Erythroblast (primary cell): ENCODE measurements at regions not wholly inside any gene's neighbourhood (a gene's known extent, or its start where the extent isn't known, plus 50 kb on each side); places are given as distances from the start of the nearest gene placed in this dataset.
"Not testable (repeated sequence)": the region's sequence is repeated elsewhere in the genome, so short reads cannot be mapped to it uniquely, and the experiment has no call there.

Experiments
- DNase-seq, 2 experiments: peaks; one replicate each; lab custom pipeline; 2025; lab: John Stamatoyannopoulos, UW
- GATA1 ChIP-seq: IDR thresholded peaks from 2 replicates; pipeline ENCODE4 v1.6.1; 2011; ENCODE audit warnings: low read depth, mild to moderate bottlenecking, control low read depth, low read length, moderate library complexity
- POLR2A ChIP-seq: IDR thresholded peaks from 2 replicates; pipeline ENCODE4 v1.6.1; 2011; ENCODE audit warnings: mild to moderate bottlenecking, low read length

DNA sequence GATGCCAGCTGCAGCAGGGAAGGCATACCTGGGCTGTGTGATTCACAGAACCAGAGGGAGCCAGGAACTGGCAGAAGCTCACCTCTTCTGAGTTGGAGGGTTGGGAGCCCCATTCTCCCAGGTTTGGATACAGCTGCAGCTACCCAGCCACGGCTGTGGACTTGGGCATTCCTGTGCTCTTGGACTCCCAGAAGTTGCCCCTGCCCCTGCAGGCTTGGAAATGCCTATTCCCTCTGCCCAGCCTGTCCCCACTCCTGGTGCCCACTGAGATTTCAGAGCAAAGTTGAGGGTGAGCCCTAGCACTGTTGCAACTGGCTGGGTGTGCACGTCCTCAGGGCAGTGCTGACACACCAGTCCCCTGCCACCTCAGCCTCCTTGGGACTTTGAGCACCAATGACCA, 489.7 kb downstream of the SLCO4C1 start:
- TF ChIP-seq GATA1, result no peak
- TF ChIP-seq POLR2A, result no peak
- no peak for DNase-seq

DNA sequence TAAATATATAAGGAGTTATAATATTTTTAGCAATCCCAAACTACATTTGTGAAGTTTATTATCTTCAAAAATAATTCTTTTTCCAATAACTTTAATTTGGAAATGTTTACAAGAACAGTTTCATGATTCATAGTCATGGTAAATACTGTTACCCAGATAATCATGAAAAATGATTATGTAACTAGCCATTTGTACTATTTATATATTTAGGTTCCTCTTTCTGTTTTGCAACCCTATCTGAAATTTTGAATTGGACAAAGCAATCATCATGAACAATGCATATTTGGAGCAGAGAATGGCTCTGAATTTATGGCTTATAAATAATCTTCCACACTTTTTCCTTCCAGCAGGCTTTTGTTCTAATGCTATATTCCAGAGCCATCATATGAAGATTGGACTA, 499.7 kb downstream of the SLCO4C1 start:
- no peak for TF ChIP-seq POLR2A
- TF ChIP-seq GATA1, result no peak
- DNase-seq, result no peak

DNA sequence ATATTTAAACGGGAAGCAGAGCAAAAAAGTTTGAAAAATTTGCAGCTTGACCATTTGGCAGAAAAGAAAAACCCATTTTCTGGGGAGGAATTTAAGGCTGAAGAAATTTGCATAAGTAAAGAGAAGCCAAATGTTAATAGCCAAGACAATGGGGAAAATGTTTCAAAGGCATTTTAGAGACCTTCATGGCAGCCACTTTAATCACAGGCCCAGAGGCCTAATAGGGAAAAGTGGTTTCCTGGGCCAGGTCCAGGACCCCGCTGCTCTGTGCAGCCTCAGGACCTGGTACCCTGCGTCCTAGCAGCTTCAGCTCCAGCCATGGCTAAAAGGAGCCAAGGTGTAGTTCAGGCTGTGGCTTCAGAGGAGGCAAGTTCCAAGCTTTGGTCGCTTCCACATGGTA, 507.3 kb downstream of the SLCO4C1 start:
- no peak for DNase-seq
- TF ChIP-seq GATA1 (no peak), POLR2A (no peak)

- TF ChIP-seq GATA1, result no peak
- TF ChIP-seq POLR2A, result no peak
- DNase-seq, result no peak
Observed at GRCh38 chr5:101785090-101785489, 511.0 kb downstream of the SLCO4C1 start.

DNA sequence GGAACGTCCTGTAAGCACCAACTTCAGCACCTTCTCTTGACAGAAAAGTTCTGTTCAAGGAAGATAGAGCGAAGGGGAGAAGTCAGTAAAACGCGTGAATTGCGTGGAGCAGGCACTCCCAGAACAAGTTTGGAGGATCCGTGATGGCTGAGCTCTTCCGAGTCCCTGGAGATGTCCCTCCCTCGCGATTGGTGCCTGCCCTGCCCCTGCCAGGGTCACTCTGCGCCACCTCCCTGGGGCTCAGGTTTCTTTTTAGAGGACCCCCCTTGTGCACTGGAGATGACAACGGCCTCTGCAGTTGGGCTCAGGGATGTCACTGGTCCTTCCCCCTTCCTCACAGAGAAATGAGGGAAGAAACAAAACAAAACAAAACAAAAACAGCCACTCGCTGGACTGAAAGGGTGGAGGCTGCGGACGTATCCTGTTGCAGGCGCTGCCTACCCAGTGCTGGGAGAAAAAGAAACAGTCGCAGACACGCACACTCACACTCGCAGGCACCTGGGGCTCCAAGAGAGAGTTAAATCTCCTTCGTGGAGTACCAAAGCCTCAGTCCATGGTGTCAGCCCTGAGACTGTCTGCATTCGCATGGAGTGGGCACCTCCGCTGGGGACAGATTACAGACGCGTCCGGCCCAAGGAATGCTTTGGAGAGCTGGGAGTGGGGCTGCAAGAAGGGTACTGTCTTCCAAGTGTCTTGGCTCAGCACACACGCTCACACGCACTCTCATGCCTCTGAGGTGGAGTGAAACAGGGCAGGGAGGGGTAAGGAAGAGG, 512.7 kb downstream of the SLCO4C1 start:
- no peak for DNase-seq
- TF ChIP-seq POLR2A (no peak), GATA1 (no peak)

DNA sequence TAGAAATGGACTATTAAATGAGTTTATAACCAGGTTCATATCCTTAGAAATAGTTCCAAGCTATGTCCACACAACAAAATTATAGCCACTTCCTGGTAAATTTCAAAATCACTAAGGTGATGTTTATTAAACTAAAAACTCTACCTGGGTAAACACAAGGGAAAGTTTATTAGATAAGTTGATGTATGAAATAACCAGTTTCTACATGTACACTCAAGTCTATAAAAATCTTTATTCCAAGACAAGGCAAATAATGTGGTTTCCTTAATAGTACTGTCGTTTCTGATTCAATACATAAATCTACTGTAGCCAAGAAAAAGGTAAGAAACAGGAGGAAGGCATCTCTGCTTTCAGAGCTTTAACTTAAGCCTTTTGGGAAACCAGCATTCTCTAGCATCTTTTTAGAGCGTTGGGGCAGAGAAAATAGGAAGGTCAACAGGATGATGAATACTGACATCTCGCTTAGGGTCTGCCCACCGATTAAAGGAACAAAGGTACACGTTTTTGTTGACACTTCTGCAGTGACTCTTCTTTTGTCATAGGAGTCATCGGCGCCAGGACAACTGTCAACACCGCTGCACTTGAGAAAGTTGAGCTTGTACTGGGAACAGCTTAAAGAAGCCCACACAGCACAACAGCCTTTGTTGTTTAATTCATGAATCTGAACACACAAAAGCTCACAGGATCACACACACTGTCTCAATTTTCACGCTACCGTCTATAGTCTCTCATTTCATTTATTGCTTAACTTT, 513.6 kb downstream of the SLCO4C1 start:
- DNase-seq, result no peak
- TF ChIP-seq POLR2A (no peak), GATA1 (no peak)

DNA sequence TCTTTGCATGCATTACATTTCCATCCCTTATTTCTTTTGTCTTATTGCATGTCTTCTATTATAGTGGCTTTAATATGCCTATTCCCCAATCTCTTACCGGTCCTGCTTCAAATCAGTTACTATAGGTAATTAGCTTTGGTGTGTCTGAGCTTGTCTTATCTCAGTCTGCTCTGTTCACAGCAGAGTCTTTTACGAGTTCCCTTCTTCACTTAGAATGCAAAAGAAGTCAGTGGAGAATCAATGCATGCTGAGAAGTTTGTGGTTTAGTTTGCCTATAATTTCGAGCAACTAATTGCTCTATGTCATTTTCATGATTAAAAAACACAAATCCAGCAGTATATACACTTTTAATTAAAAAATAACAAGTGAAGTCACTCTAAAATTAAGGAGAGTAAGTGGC, 545.0 kb downstream of the SLCO4C1 start:
- no peak for TF ChIP-seq POLR2A
- TF ChIP-seq GATA1, result no peak
- DNase-seq, result no peak

DNA sequence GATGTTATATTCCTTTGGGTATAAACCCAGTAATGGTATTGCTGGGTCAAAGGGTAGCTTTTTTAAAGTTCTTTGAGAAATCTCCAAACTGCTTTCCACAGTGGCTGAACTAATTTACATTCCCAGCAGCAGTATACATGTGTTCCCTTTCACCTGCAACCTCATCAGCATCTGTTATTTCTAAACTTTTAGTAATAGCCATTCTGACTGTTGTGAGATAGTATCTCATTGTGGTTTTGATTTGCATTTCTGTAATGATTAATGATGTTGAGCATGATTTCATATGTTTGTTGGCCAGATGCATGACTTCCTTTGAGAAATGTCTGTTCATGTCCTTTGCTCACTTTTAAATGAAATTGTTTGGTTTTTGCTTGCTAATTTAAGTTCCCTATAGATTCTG, 553.1 kb downstream of the SLCO4C1 start:
- DNase-seq, result not testable (repeated sequence)

- TF ChIP-seq POLR2A, result no peak
- no peak for TF ChIP-seq GATA1
- DNase-seq, result no peak
Observed at GRCh38 chr5:101728933-101729332, 567.2 kb downstream of the SLCO4C1 start.

GRCh38 chr5:101721543-101721942, 574.5 kb downstream of the SLCO4C1 start:
- TF ChIP-seq POLR2A (no peak), GATA1 (no peak)
- DNase-seq, result no peak

GRCh38 chr5:101720033-101720432, 576.1 kb downstream of the SLCO4C1 start:
- TF ChIP-seq GATA1, result no peak
- no peak for TF ChIP-seq POLR2A
- DNase-seq, result no peak

- TF ChIP-seq POLR2A, result no peak
- no peak for TF ChIP-seq GATA1
- no peak for DNase-seq
Observed at GRCh38 chr5:101717721-101718120, 578.4 kb downstream of the SLCO4C1 start.

DNA sequence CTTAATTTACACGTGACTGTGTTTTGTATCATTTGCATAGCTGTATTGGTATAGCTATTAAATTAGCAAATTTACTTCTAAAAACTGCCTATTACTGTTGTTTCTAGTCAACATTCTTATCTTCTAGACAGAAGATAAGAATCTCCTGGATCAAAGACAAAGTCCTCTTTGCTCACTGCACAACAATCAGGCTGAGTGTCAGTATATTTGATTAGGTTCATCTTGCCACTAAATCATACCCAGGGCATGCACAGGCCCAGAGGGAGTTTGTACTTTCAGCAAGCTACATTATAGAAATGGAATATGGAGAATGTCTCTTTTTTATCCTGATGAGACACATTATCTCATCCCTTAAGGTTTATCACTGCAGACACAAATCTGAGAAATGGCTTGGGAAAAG, 579.1 kb downstream of the SLCO4C1 start:
- no peak for DNase-seq

GRCh38 chr5:101715790-101716189, 580.3 kb downstream of the SLCO4C1 start:
- not testable (repeated sequence) for DNase-seq

More for the DNA sequence above, 579.1 kb downstream of the SLCO4C1 start:
- no peak for TF ChIP-seq POLR2A
- TF ChIP-seq GATA1, result no peak

- no peak for DNase-seq
- TF ChIP-seq GATA1, result no peak
- TF ChIP-seq POLR2A, result no peak
Observed at GRCh38 chr5:101689306-101689705, 606.8 kb downstream of the SLCO4C1 start.
